ENCODE measurements at regions not wholly inside any gene's neighbourhood (a gene's known extent, or its start where the extent isn't known, plus 50 kb on each side); places are given as distances from the start of the nearest gene placed in this dataset.
"Not testable (repeated sequence)": the region's sequence is repeated elsewhere in the genome, so short reads cannot be mapped to it uniquely, and the experiment has no call there.

GRCh38 chr12:5262885-5263284 is 169.0 kb upstream of the NTF3 start:
- no peak for DNase-seq (ENCODE audit: insufficient read length, low spot score)
- no peak for FAIRE-seq
- no peak for TF ChIP-seq POLR2A (IDR thresholded peaks at IDR 0.05; ENCODE audit: low read depth, low read length)

- TF ChIP-seq POLR2A (IDR thresholded peaks at IDR 0.05; ENCODE audit: low read depth, low read length): no peak
- DNase-seq (ENCODE audit: insufficient read length, low spot score) (no peak), FAIRE-seq (no peak)
These were observed 167.9 kb upstream of the NTF3 start for GRCh38 chr12:5264006-5264405.

GRCh38 chr12:5267603-5268423 is 164.1 kb upstream of the NTF3 start:
- no peak for TF ChIP-seq POLR2A (IDR thresholded peaks at IDR 0.05; ENCODE audit: low read depth, low read length)
- FAIRE-seq: no peak
- DNase-seq (ENCODE audit: insufficient read length, low spot score): no peak

- TF ChIP-seq POLR2A (IDR thresholded peaks at IDR 0.05; ENCODE audit: low read depth, low read length): no peak
- DNase-seq (ENCODE audit: insufficient read length, low spot score) (no peak), FAIRE-seq (no peak)
These were observed 163.3 kb upstream of the NTF3 start for GRCh38 chr12:5268424-5269210.

- FAIRE-seq (no peak), DNase-seq (ENCODE audit: insufficient read length, low spot score) (no peak)
These were observed 162.1 kb upstream of the NTF3 start for GRCh38 chr12:5269846-5270245.

GRCh38 chr12:5272018-5272785 is 159.7 kb upstream of the NTF3 start:
- TF ChIP-seq POLR2A (IDR thresholded peaks at IDR 0.05; ENCODE audit: low read depth, low read length): no peak
- no peak for FAIRE-seq
- DNase-seq (ENCODE audit: insufficient read length, low spot score): no peak

More at GRCh38 chr12:5269846-5270245, 162.1 kb upstream of the NTF3 start:
- no peak for TF ChIP-seq POLR2A (IDR thresholded peaks at IDR 0.05; ENCODE audit: low read depth, low read length)

GRCh38 chr12:5273709-5274108 is 158.2 kb upstream of the NTF3 start:
- DNase-seq (ENCODE audit: insufficient read length, low spot score) (no peak), FAIRE-seq (no peak)
- no peak for TF ChIP-seq POLR2A (IDR thresholded peaks at IDR 0.05; ENCODE audit: low read depth, low read length)

GRCh38 chr12:5276327-5276880 is 155.5 kb upstream of the NTF3 start:
- DNase-seq (ENCODE audit: insufficient read length, low spot score): no peak
- TF ChIP-seq POLR2A (IDR thresholded peaks at IDR 0.05; ENCODE audit: low read depth, low read length): no peak
- no peak for FAIRE-seq

- DNase-seq (ENCODE audit: insufficient read length, low spot score) (no peak), FAIRE-seq (no peak)
- TF ChIP-seq POLR2A (IDR thresholded peaks at IDR 0.05; ENCODE audit: low read depth, low read length): no peak
These were observed 151.8 kb upstream of the NTF3 start for GRCh38 chr12:5280086-5280485.

GRCh38 chr12:5290368-5290767 is 141.5 kb upstream of the NTF3 start:
- FAIRE-seq: not testable (repeated sequence)

GRCh38 chr12:5292651-5293050 is 139.3 kb upstream of the NTF3 start:
- FAIRE-seq (no peak), DNase-seq (ENCODE audit: insufficient read length, low spot score) (no peak)
- no peak for TF ChIP-seq POLR2A (IDR thresholded peaks at IDR 0.05; ENCODE audit: low read depth, low read length)

More at GRCh38 chr12:5290368-5290767, 141.5 kb upstream of the NTF3 start:
- DNase-seq (ENCODE audit: insufficient read length, low spot score): not testable (repeated sequence)

- TF ChIP-seq POLR2A (IDR thresholded peaks at IDR 0.05; ENCODE audit: low read depth, low read length): no peak
- FAIRE-seq: no peak
- no peak for DNase-seq (ENCODE audit: insufficient read length, low spot score)
These were observed 138.1 kb upstream of the NTF3 start for GRCh38 chr12:5293773-5294172.

GRCh38 chr12:5294274-5295070 is 137.4 kb upstream of the NTF3 start:
- DNase-seq (ENCODE audit: insufficient read length, low spot score) (no peak), FAIRE-seq (no peak)
- no peak for TF ChIP-seq POLR2A (IDR thresholded peaks at IDR 0.05; ENCODE audit: low read depth, low read length)
